Sigmoid colon (tissue), 6 donors: ENCODE measurements at regions not wholly inside any gene's neighbourhood (a gene's known extent, or its start where the extent isn't known, plus 50 kb on each side); places are given as distances from the start of the nearest gene placed in this dataset.

Experiments
- DNase-seq: peaks from one replicate; pipeline ENCODE4 v3.0.0-alpha.2; 2019
- H3K27ac ChIP-seq, 4 donors: fragments of 200-600 bp; sonication (generic); one replicate each; pipeline ENCODE4 v1.5.1; 2016 to 2019; ENCODE audit warnings: mild to moderate bottlenecking in 1 of 4
- H3K27me3 ChIP-seq, 3 donors: fragments of 200-600 bp; sonication (generic); one replicate each; pipeline ENCODE4 v1.5.1; 2019; ENCODE audit warnings: mild to moderate bottlenecking in 1 of 3
- H3K36me3 ChIP-seq, 4 donors: fragments of 200-600 bp; sonication (generic); one replicate each; pipeline ENCODE4 v1.5.1; 2016 to 2019
- H3K4me1 ChIP-seq, 4 donors: fragments of 200-600 bp; sonication (generic); one replicate each; pipeline ENCODE4 v1.5.1; 2017 to 2019
- H3K4me3 ChIP-seq, 4 donors: fragments of 200-600 bp; sonication (generic); one replicate each; pipeline ENCODE4 v1.5.1; 2017 to 2019; ENCODE audit warnings: mild to moderate bottlenecking in 2 of 4, moderate library complexity in 1 of 4
- H3K9me3 ChIP-seq, 4 donors: fragments of 200-600 bp in 3 of 4; sonication (generic) in 3 of 4; one replicate each; pipeline versions ENCODE4 v1.5.1 to v1.6.1; 2013 to 2019
- CTCF ChIP-seq, 4 experiments: fragments of 450-650 bp in 3 of 4; fragments of 200-600 bp in 1 of 4; IDR thresholded peaks; one replicate each; pipeline ENCODE4 v1.5.1; 2016 to 2019; ENCODE audit warnings: antibody characterized with exemption in 4 of 4, mild to moderate bottlenecking in 3 of 4, moderate library complexity in 2 of 4
- EP300 ChIP-seq, 4 donors: sonication (generic); formaldehyde crosslinking; IDR thresholded peaks; one replicate each; pipeline ENCODE4 v1.6.1; 2017; ENCODE audit warnings: antibody characterized with exemption in 4 of 4
- POLR2A ChIP-seq, 2 donors: fragments of 450-650 bp; IDR thresholded peaks; one replicate each; pipeline ENCODE4 v1.6.1; 2016; ENCODE audit warnings: antibody characterized with exemption in 2 of 2, mild to moderate bottlenecking in 2 of 2, moderate library complexity in 2 of 2
- POLR2AphosphoS5 ChIP-seq, 4 donors: sonication (generic); formaldehyde crosslinking; IDR thresholded peaks; one replicate each; pipeline ENCODE4 v1.6.1; 2017; ENCODE audit warnings: antibody characterized with exemption in 4 of 4
- WGBS, 2 donors: extraction: QIAGEN DNeasy Blood & Tissue Kit; methylation state at CpG; one replicate each; pipeline ENCODE4 v1.1.7; 2013; 5-methylcytosine and 5-hydroxymethylcytosine counted together
- intact Hi-C: fragments of 100-400 bp; cut with DNase I; formaldehyde crosslinking; loops from one replicate; pipeline ENCODE4 v1.15.1; 2023
- donor health status: healthy with polysubstance abuse.
- donor health status: healthy.

GRCh38 chr5:117299224-117299935, 724.8 kb upstream of the SEMA6A start:
- no peaks in the 10 kb centered on the region for H3K9me3 ChIP-seq
- 80 to 85% methylated on average over 5 of the region's 5 CpGs for WGBS, 2 donors
- intact Hi-C loops, result no loop called here
- H3K4me1 ChIP-seq, result peaks cover 0 to 35% (median 19%) of the 10 kb centered on the region in 4 donors
- DNase-seq, result no peak
- no peaks in the 10 kb centered on the region for H3K36me3 ChIP-seq
- TF ChIP-seq POLR2AphosphoS5 (IDR thresholded peaks at IDR 0.05) (no peak), CTCF (IDR thresholded peaks at IDR 0.05) (no peak), EP300 (IDR thresholded peaks at IDR 0.05) (no peak), POLR2A (IDR thresholded peaks at IDR 0.05) (no peak)
- no peak overlapping the region for H3K4me3 ChIP-seq
- H3K27ac ChIP-seq, result no peak overlapping the region
- H3K27me3 ChIP-seq, result no peaks in the 10 kb centered on the region

- no peak for TF ChIP-seq EP300 (IDR thresholded peaks at IDR 0.05)
- no peak for DNase-seq
- Histone ChIP-seq H3K27ac (no peak overlapping the region), H3K4me1 (peaks cover 0 to 29% (median 19%) of the 10 kb centered on the region in 4 donors), H3K9me3 (no peaks in the 10 kb centered on the region), H3K4me3 (no peak overlapping the region), H3K27me3 (no peaks in the 10 kb centered on the region), H3K36me3 (no peaks in the 10 kb centered on the region)
- WGBS, 2 donors, result 81 to 82% methylated on average over 2 of the region's 2 CpGs
- intact Hi-C loops, result no loop called here
Measured at GRCh38 chr5:117296872-117297271, 722.2 kb upstream of the SEMA6A start.

DNA sequence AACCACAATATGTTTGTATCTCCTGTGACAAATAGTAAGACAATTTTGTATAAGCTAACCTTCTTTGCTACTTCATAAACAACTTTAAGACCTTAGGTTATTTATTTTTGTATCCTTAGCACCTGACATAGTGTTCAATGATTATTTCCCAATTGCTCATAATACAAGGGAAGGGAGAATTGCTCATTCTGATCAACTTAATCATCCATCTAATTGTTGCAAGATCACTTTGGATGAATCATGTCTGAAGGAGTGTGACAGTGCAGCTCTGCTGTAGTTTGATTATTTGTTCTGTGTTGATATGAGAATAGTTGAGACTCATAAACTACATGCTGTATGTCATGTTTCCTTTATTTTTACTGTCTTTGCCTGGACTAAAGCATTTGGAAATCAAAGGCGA, 721.3 kb upstream of the SEMA6A start:
- intact Hi-C loops, result no loop called here
- TF ChIP-seq POLR2A (IDR thresholded peaks at IDR 0.05) (no peak), POLR2AphosphoS5 (IDR thresholded peaks at IDR 0.05) (no peak), CTCF (IDR thresholded peaks at IDR 0.05) (no peak), EP300 (IDR thresholded peaks at IDR 0.05) (no peak)
- H3K9me3 ChIP-seq, result no peaks in the 10 kb centered on the region
- H3K4me1 ChIP-seq, result peaks cover 0 to 29% (median 19%) of the 10 kb centered on the region in 4 donors
- no peaks in the 10 kb centered on the region for H3K27me3 ChIP-seq
- H3K4me3 ChIP-seq, result no peak overlapping the region
- no peak overlapping the region for H3K27ac ChIP-seq
- WGBS, 2 donors, result 91 to 95% methylated on average over 1 of the region's 1 CpG
- no peak for DNase-seq
- no peaks in the 10 kb centered on the region for H3K36me3 ChIP-seq

- no peak overlapping the region for H3K4me3 ChIP-seq
- whole genome bisulfite sequencing, 2 donors, result 81 to 85% methylated on average over 1 of the region's 1 CpG
- no peaks in the 10 kb centered on the region for H3K36me3 ChIP-seq
- no peak overlapping the region for H3K27ac ChIP-seq
- intact Hi-C loops, result no loop called here
- H3K4me1 ChIP-seq, result no peaks in the 10 kb centered on the region
- H3K9me3 ChIP-seq, result no peaks in the 10 kb centered on the region
- H3K27me3 ChIP-seq, result no peaks in the 10 kb centered on the region
- no peak for TF ChIP-seq CTCF (IDR thresholded peaks at IDR 0.05)
- TF ChIP-seq EP300 (IDR thresholded peaks at IDR 0.05), result no peak
- TF ChIP-seq POLR2A (IDR thresholded peaks at IDR 0.05), result no peak
- no peak for TF ChIP-seq POLR2AphosphoS5 (IDR thresholded peaks at IDR 0.05)
- DNase-seq, result no peak
Measured at GRCh38 chr5:117286813-117287212, 712.2 kb upstream of the SEMA6A start.

DNA sequence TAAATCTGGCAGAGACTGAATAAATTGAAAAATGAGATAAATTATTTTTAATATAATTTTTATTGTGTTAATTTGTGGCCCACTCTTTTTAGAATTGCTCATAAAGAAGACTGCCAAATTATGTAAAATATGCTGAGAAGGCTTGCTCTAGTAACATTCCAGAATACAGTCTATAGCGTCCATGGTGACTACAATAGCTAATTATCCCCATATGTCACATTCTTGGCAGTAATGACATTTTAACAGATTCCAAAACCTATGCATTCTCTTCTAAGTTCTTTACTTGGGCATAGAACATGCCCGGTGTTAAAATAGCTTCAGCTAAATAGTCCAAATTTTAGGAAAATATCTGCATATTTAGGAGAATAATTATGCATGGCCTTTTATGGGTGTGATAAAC, 697.0 kb upstream of the SEMA6A start:
- intact Hi-C loops, result no loop called here
- no peak for DNase-seq
- no peak for TF ChIP-seq POLR2AphosphoS5 (IDR thresholded peaks at IDR 0.05)
- no peak for TF ChIP-seq POLR2A (IDR thresholded peaks at IDR 0.05)
- no peak for TF ChIP-seq EP300 (IDR thresholded peaks at IDR 0.05)
- TF ChIP-seq CTCF (IDR thresholded peaks at IDR 0.05), result no peak
- Histone ChIP-seq H3K4me3 (no peak overlapping the region), H3K9me3 (peaks cover 0 to 7% (median 3%) of the 10 kb centered on the region in 4 donors), H3K4me1 (peaks cover 0 to 9% (median 2%) of the 10 kb centered on the region in 4 donors), H3K27me3 (no peaks in the 10 kb centered on the region), H3K36me3 (no peaks in the 10 kb centered on the region), H3K27ac (no peak overlapping the region)
- 80 to 91% methylated on average over 2 of the region's 2 CpGs for WGBS, 2 donors
